Activated naive CD4-positive, alpha-beta T cell treated with anti-CD3 and anti-CD28 coated beads, Interleukin-2, amount 50 U/mL, for 16 hours (primary cell): ENCODE measurements at regions not wholly inside any gene's neighbourhood (a gene's known extent, or its start where the extent isn't known, plus 50 kb on each side); places are given as distances from the start of the nearest gene placed in this dataset.
"Not testable (repeated sequence)": the region's sequence is repeated elsewhere in the genome, so short reads cannot be mapped to it uniquely, and the experiment has no call there.

ENCODE experiments used
- DNase-seq: peaks from one replicate; pipeline ENCODE4 v3.0.0-alpha.2; 2020

GRCh38 chr22:22745225-22746060 lies 101.0 kb downstream of the GGTLC2 start:
- peak; percentile 38 for DNase-seq

- DNase-seq, result no peak
These were observed 101.9 kb downstream of the GGTLC2 start for GRCh38 chr22:22746061-22746962.

- no peak for DNase-seq
These were observed 102.8 kb downstream of the GGTLC2 start for GRCh38 chr22:22746963-22747933.

GRCh38 chr22:22748297-22748743 lies 103.9 kb downstream of the GGTLC2 start:
- DNase-seq, result no peak

GRCh38 chr22:22748756-22749155 lies 104.3 kb downstream of the GGTLC2 start:
- no peak for DNase-seq

- DNase-seq, result no peak
These were observed 104.8 kb downstream of the GGTLC2 start for GRCh38 chr22:22749167-22749758.

GRCh38 chr22:22750335-22751042 lies 106.1 kb downstream of the GGTLC2 start:
- no peak for DNase-seq

GRCh38 chr22:22751043-22751603 lies 106.7 kb downstream of the GGTLC2 start:
- no peak for DNase-seq

- no peak for DNase-seq
These were observed 107.8 kb downstream of the GGTLC2 start for GRCh38 chr22:22752199-22752555.

- DNase-seq, result no peak
These were observed 108.4 kb downstream of the GGTLC2 start for GRCh38 chr22:22752556-22753477.

GRCh38 chr22:22753526-22754267 lies 109.3 kb downstream of the GGTLC2 start:
- DNase-seq, result peak; percentile 81

GRCh38 chr22:22754268-22754657 lies 109.8 kb downstream of the GGTLC2 start:
- DNase-seq, result no peak

- no peak for DNase-seq
These were observed 110.8 kb downstream of the GGTLC2 start for GRCh38 chr22:22754961-22755777.

GRCh38 chr22:22755778-22756100 lies 111.3 kb downstream of the GGTLC2 start:
- no peak for DNase-seq

GRCh38 chr22:22756109-22756508 lies 111.7 kb downstream of the GGTLC2 start:
- no peak for DNase-seq

- DNase-seq, result not testable (repeated sequence)
These were observed 112.3 kb downstream of the GGTLC2 start for GRCh38 chr22:22756551-22757201.

- not testable (repeated sequence) for DNase-seq
These were observed 113.8 kb downstream of the GGTLC2 start for GRCh38 chr22:22758101-22758807.
